Panc1 (cell line): ENCODE measurements at regions not wholly inside any gene's neighbourhood (a gene's known extent, or its start where the extent isn't known, plus 50 kb on each side); places are given as distances from the start of the nearest gene placed in this dataset.
"Not testable (repeated sequence)": the region's sequence is repeated elsewhere in the genome, so short reads cannot be mapped to it uniquely, and the experiment has no call there.

Experiments
- ATAC-seq: fragments of 200-7000 bp; cut with Tn5 transposase; 2 replicates; pipeline ENCODE4 v1.9.1; 2020; ENCODE audit warnings: mild to moderate bottlenecking, moderate library complexity
- BruUV-seq: library from RNA; stranded (reverse); fragments of 400-500 nt; replicated peaks from 2 replicates; lab custom pipeline; 2021; lab: Mats Ljungman, UMichigan
- CTCF ChIA-PET: fragments of 300-600 bp; sonication (Branson Sonifier 250); formaldehyde crosslinking; loops from one replicate; lab custom pipeline; 2022; ENCODE audit warnings: antibody characterized with exemption; lab: Charles Lee
- POLR2A ChIA-PET: fragments of 300-600 bp; sonication (Branson Sonifier 250); formaldehyde crosslinking; loops from one replicate; lab custom pipeline; 2022; ENCODE audit warnings: antibody characterized with exemption; lab: Charles Lee
- DNase-seq: peaks from one replicate; pipeline ENCODE4 v3.0.0-alpha.2; 2010; ENCODE audit warnings: low read depth, low spot score
- H3K27ac ChIP-seq: 2 replicates; pipeline ENCODE4 v1.5.1; 2011; ENCODE audit warnings: mild to moderate bottlenecking, low read length, inconsistent platforms
- H3K27me3 ChIP-seq: fragments of 200-500 bp; sonication (Bioruptor generic); 2 replicates; pipeline ENCODE4 v1.6.0; 2014; ENCODE audit warnings: low read length, inconsistent platforms; ENCODE audit not compliant: control insufficient read depth, insufficient read depth
- H3K36me3 ChIP-seq: fragments of 200-500 bp; sonication (Bioruptor generic); 2 replicates; pipeline ENCODE4 v1.5.1; 2014; ENCODE audit warnings: inconsistent platforms, mild to moderate bottlenecking, low read length, moderate library complexity; ENCODE audit not compliant: control insufficient read depth, insufficient read depth
- H3K4me1 ChIP-seq: 2 replicates; pipeline ENCODE4 v1.5.1; 2011; ENCODE audit warnings: inconsistent platforms, mild to moderate bottlenecking, low read length, moderate library complexity; ENCODE audit not compliant: control insufficient read depth, insufficient read depth
- H3K4me3 ChIP-seq, 2 experiments: 2 replicates each; pipeline ENCODE4 v1.5.1; 2011 to 2012; ENCODE audit warnings: low read depth in 2 of 2, low read length in 2 of 2, mild to moderate bottlenecking in 2 of 2, inconsistent platforms in 1 of 2, moderate library complexity in 1 of 2
- H3K9me3 ChIP-seq: fragments of 200-500 bp; sonication (Bioruptor generic); 2 replicates; pipeline ENCODE4 v1.5.1; 2014; ENCODE audit warnings: low read depth, mild to moderate bottlenecking, inconsistent platforms, low read length, moderate library complexity; ENCODE audit not compliant: control insufficient read depth, insufficient read depth
- POLR2AphosphoS5 ChIP-seq: IDR thresholded peaks from 2 replicates; pipeline ENCODE4 v1.6.1; 2012; ENCODE audit warnings: mild to moderate bottlenecking, low read depth, low read length, moderate library complexity
- SIN3A ChIP-seq: IDR thresholded peaks from 2 replicates; pipeline ENCODE4 v1.6.1; 2012; ENCODE audit warnings: low read depth, mild to moderate bottlenecking, low read length, moderate library complexity, borderline replicate concordance; ENCODE audit not compliant: insufficient read depth
- TCF7L2 ChIP-seq: IDR thresholded peaks from 2 replicates; pipeline ENCODE4 v1.6.1; 2011; ENCODE audit warnings: mild to moderate bottlenecking, low read depth, low read length, inconsistent platforms
- in situ Hi-C: cut with HindIII; loops from 2 replicates; pipeline ENCODE4 v1.10.0; 2016; ENCODE audit warnings: low sequenced_read_pairs, low pct_unique_long_range_greater_than_20kb
- intact Hi-C: fragments of 100-400 bp; cut with micrococcal nuclease; formaldehyde crosslinking; loops from one replicate; pipeline ENCODE4 v1.10.0; 2022; ENCODE audit not compliant: unreplicated experiment
- TF ChIP-seq, protein P1 (sequence below): fragments of 450-650 bp; IDR thresholded peaks from 2 replicates; pipeline ENCODE4 v1.5.1; 2017; ENCODE audit warnings: mild to moderate bottlenecking
- TF ChIP-seq, protein P2 (sequence below), 2 experiments: IDR thresholded peaks; 2 replicates each; pipeline ENCODE4 v1.6.1; 2011 to 2012; ENCODE audit warnings: low read depth in 2 of 2, control low read depth in 1 of 2, low read length in 1 of 2, mild to moderate bottlenecking in 1 of 2, moderate library complexity in 1 of 2; ENCODE audit not compliant: insufficient read depth in 1 of 2

DNA sequence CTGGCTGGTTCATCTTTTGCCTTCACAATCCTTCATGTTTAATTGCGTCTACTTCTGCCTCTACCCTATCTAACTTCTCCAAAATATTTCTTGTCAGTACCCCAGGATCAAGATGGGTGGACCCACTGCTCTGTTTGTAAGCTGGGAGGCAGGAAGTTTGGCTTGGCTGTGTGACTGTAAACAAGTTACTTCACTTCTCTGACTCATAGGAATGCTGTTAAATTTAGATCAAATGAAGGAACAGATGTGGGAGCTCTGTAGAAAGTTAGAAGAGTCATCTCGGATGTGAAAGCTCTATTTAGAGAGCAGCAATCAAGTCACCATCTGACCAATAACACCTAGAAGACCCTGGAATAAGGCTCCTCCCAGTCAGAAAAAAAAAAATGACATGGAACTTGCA lies 55.2 kb upstream of the MRTFB start:
- peak; percentile 67 for DNase-seq
- H3K27me3 ChIP-seq = no peaks in the 10 kb centered on the region
- H3K4me3 ChIP-seq = no peak overlapping the region
- no TSS peak for BruUV-seq
- in situ Hi-C loops = no loop called here
- H3K27ac ChIP-seq = peak overlapping the region; percentile 62
- ATAC-seq = peak; percentile 74
- no peaks in the 10 kb centered on the region for H3K36me3 ChIP-seq
- intact Hi-C loops = loop anchor here (5.0 kb wide), 1 partner anchor 59 kb away; no protein-coding TSS in a partner anchor
- ChIA-PET POLR2A (no interaction called here), CTCF (no interaction called here)
- TF ChIP-seq POLR2AphosphoS5 (peak; percentile 34; the same call in 1 of the 2 replicates), TCF7L2 (no peak; the same call in 1 of the 2 replicates)
- H3K4me1 ChIP-seq = peaks cover 27% of the 10 kb centered on the region
- H3K9me3 ChIP-seq = no peaks in the 10 kb centered on the region

DNA sequence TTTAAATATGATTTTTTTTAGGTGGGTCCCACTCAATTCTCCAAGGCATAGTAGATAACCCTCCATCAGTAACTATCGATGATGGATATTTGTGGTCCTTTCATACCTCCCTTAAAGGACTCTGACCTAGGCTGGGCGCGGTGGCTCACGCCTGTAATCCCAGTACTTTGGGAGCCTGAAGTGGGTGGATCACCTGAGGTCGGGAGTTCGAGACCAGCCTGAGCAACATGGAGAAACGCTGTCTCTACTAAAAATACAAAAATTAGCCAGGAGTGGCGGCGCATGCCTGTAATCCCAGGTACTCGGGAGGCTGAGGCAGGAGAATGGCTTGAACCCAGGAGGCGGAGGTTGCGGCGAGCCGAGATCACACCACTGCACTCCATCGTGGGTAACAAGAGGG lies 54.8 kb upstream of the MRTFB start:
- intact Hi-C loops = loop anchor here (5.0 kb wide), 1 partner anchor 59 kb away; no protein-coding TSS in a partner anchor
- H3K9me3 ChIP-seq, H3K27ac ChIP-seq, DNase-seq, H3K36me3 ChIP-seq, H3K4me3 ChIP-seq, POLR2A ChIA-PET, BruUV-seq, ATAC-seq, H3K27me3 ChIP-seq, in situ Hi-C loops: not testable (repeated sequence)
- H3K4me1 ChIP-seq = peaks cover 27% of the 10 kb centered on the region
- CTCF ChIA-PET = interaction anchor here (0.7 kb wide), 1 partner anchor 59 kb away, joined by 4 read pairs; no protein-coding TSS in a partner anchor

DNA sequence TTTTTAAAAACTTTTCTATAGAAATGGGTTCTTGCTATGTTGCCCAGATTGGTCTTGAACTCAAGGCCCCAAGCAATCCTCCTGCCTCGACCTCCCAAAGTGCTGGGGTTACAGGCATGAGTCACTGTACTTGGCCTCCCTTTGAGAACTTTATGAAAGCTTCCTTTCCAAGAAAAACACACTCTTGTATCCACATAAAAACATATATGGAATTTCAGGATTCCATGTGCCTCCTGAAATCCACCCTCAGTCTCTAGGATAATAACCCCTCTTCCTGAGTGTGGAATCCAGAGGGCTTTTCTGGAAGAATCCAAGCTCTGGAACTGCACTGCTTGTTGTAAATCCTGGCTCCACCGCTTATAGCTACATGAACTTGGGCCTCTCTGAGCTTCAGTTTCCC lies 53.2 kb upstream of the MRTFB start:
- ChIA-PET CTCF (no interaction called here), POLR2A (interaction anchor here (0.6 kb wide), 1 partner anchor 120 kb away, joined by 3 read pairs; no protein-coding TSS in a partner anchor)
- TF ChIP-seq, protein P1, sequence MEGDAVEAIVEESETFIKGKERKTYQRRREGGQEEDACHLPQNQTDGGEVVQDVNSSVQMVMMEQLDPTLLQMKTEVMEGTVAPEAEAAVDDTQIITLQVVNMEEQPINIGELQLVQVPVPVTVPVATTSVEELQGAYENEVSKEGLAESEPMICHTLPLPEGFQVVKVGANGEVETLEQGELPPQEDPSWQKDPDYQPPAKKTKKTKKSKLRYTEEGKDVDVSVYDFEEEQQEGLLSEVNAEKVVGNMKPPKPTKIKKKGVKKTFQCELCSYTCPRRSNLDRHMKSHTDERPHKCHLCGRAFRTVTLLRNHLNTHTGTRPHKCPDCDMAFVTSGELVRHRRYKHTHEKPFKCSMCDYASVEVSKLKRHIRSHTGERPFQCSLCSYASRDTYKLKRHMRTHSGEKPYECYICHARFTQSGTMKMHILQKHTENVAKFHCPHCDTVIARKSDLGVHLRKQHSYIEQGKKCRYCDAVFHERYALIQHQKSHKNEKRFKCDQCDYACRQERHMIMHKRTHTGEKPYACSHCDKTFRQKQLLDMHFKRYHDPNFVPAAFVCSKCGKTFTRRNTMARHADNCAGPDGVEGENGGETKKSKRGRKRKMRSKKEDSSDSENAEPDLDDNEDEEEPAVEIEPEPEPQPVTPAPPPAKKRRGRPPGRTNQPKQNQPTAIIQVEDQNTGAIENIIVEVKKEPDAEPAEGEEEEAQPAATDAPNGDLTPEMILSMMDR = no peak
- TF ChIP-seq TCF7L2 (no peak), SIN3A (no peak), POLR2AphosphoS5 (no peak)
- TF ChIP-seq, protein P2, sequence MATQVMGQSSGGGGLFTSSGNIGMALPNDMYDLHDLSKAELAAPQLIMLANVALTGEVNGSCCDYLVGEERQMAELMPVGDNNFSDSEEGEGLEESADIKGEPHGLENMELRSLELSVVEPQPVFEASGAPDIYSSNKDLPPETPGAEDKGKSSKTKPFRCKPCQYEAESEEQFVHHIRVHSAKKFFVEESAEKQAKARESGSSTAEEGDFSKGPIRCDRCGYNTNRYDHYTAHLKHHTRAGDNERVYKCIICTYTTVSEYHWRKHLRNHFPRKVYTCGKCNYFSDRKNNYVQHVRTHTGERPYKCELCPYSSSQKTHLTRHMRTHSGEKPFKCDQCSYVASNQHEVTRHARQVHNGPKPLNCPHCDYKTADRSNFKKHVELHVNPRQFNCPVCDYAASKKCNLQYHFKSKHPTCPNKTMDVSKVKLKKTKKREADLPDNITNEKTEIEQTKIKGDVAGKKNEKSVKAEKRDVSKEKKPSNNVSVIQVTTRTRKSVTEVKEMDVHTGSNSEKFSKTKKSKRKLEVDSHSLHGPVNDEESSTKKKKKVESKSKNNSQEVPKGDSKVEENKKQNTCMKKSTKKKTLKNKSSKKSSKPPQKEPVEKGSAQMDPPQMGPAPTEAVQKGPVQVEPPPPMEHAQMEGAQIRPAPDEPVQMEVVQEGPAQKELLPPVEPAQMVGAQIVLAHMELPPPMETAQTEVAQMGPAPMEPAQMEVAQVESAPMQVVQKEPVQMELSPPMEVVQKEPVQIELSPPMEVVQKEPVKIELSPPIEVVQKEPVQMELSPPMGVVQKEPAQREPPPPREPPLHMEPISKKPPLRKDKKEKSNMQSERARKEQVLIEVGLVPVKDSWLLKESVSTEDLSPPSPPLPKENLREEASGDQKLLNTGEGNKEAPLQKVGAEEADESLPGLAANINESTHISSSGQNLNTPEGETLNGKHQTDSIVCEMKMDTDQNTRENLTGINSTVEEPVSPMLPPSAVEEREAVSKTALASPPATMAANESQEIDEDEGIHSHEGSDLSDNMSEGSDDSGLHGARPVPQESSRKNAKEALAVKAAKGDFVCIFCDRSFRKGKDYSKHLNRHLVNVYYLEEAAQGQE (IDR thresholded peaks at IDR 0.05; ENCODE audit: insufficient read depth in 1 of 2, low read depth in 2 of 2, low read length in 1 of 2) = no peak
- intact Hi-C loops (loop anchor here (5.0 kb wide), 1 partner anchor 61 kb away; no protein-coding TSS in a partner anchor), in situ Hi-C loops (no loop called here)
- ATAC-seq (no peak), DNase-seq (no peak)
- Histone ChIP-seq H3K27me3 (no peaks in the 10 kb centered on the region), H3K36me3 (no peaks in the 10 kb centered on the region), H3K4me1 (peaks cover 25% of the 10 kb centered on the region), H3K9me3 (no peaks in the 10 kb centered on the region), H3K4me3 (no peak overlapping the region), H3K27ac (no peak overlapping the region; the same call in 1 of the 2 replicates)
- no TSS peak for BruUV-seq
